ENCODE measurements at regions not wholly inside any gene's neighbourhood (a gene's known extent, or its start where the extent isn't known, plus 50 kb on each side); places are given as distances from the start of the nearest gene placed in this dataset.

DNA sequence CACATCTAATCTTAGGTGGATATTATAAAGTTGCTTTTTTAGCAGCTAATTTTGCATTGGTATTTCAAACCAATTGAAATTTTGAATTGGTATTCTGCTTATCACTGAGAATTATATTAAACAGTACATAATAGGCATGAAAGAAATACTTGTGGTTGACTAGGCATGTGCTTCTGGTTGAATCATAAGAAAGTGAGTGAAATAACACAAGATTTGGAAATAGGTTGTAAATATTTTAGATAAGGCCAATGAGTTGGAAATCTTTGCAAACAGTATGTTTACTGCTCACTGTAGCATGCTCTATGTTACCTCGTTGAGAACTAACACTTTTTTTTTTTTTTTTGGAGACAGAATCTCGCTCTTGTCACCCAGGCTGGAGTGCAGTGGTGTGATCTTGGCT lies 66.8 kb upstream of the RFC3 start:
- peak; percentile 21 for DNase-seq (ENCODE audit: low read depth)

DNA sequence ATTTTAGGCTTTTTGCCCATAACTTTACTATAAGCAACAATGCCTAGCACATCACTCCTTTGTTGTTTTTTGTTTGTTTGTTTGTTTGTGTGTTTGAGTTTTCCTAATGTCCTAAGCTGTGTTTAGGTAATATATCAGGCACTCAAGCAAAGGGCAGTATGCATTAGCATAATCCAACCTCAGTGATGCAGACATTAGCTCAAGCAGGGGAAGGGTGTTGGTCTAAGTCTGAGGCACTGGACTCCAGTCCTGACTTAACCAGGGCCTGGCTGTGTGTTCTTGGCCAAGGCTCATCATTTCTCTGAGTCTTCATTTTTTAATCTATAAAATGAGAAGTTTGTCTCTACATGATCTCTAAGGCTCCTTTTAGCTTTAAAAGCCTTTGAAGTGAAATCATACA lies 65.9 kb upstream of the RFC3 start:
- no peak for DNase-seq (ENCODE audit: low read depth)

DNA sequence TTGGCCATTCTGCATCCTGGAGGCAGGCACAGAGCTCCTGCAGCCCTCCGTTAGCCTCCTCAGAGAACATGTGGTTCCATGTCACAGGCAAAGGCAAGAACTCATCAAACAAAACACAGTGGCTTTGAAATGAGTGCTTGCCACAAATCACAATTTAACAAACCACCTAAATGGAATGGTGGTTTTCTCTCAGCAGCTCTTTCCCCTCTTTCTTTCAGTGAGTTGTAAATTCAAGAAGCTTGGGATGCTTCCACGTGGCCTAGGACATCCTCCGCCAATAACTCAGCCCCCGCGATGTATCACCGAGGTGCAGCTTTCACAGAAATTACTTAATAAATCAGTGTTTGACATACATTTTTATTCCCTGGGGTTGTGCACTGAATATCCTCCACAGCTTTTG lies 65.4 kb upstream of the RFC3 start:
- no peak for DNase-seq (ENCODE audit: low read depth)

DNA sequence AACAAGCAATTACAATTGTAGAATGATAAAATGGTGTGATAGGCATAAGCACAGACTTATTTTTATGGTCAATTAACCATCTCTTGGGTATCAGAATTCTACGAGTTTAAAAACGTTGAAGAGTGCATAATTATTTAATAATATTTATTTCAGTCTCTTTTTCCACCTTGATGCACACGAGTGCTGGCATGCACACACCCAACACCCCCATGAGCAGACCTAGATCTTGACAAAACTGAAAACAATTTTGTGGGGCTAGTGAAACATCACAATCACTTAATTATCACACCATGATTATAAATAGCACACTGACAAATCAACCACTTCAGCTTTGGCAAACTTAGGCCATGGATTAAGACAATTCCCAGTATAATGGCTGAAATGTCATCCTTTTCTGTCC lies 61.0 kb upstream of the RFC3 start:
- no peak for DNase-seq (ENCODE audit: low read depth)

DNA sequence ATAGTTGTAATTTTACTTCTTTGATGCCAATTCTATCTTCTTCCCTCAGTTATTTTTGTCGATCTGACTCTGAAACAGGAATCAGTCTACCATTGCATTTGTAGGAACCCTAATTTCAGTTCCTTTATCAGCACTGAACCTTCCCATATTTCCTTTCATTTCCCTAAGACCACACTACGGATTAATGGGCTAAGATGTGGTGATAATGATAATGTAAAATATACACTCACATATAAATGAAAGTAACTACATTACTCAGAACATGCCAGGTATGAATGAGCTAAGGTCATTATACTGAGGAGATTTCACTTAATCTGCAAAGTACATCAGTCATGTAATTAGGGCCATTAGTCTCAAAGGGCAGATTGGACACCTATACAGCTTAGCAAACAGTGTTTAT lies 60.2 kb upstream of the RFC3 start:
- DNase-seq (ENCODE audit: low read depth) = no peak

DNA sequence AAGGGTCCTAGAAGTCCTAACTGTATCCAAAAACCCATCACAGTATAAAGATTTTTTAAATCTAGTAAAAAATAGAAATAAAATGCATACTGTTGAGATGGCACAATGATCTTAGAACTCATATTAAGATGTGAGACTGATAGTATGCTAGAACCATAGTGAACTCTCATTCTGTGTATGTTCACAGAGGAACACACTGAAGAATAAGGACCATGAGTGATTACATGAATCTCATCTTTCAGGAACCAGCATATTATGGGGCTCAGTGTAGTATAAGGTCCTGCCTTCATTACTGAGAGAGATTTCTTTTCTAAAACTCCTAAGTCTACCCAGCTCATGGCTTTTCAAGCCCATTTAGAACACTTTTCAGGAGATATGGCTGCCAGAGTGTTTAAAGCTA lies 59.8 kb upstream of the RFC3 start:
- DNase-seq (ENCODE audit: low read depth) = no peak

DNA sequence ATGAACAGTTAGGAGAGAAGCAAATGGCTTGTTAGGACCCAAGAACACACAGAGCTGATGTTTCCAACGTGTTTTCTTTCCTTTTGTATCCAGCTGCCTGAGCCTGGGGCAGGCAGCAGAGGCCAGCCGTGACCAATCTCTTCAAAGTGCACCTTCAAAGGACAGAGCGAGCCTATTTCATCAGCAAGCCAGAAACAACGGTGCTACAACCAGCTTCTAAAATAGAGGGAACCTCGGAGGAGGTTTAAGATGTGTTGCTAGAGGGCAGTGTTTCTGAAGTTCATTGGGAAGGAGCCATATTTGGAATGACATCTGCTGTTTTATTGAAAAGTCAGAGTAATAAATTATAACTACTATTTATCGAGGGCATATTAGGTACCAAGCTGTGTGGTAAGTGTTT lies 56.2 kb upstream of the RFC3 start:
- DNase-seq (ENCODE audit: low read depth) = no peak

DNA sequence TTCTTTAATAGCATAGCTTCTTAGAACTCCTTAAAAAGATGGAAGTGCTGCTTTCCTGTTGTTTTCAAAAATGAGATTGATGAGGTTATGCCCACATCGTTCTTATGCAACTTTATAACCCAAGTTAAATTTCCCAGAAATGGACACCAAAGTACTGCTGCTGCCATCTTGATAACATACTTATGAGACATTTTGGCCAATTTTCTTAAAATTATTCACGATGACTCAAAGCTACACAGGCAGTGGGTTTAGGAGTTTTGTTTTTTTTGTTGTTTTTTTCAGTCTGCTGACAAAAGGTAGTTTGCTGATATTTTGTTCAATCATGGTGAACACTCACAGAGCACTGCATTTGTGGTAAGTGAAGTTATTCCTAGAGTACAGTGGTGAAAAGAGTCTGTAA lies 54.9 kb upstream of the RFC3 start:
- DNase-seq (ENCODE audit: low read depth) = no peak

DNA sequence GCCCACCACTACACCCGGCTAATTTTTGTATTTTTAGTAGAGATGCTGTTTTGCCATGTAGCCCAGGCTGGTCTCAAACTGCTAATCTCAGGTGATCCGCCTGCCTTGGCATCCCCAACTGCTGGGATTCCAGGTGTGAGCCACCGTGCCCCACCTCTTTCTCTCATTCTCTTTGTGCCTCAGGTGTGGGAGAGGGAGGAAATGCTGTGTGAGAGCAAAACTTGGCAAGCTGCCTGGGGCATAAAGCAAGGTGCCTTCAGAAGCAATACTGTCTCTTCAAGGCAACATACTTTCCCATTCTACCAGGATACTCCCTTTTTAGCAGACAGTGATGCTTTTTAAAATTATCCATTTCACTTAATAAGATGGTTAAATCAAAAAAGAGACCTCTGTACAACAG lies 53.2 kb upstream of the RFC3 start:
- no peak for DNase-seq (ENCODE audit: low read depth)

DNA sequence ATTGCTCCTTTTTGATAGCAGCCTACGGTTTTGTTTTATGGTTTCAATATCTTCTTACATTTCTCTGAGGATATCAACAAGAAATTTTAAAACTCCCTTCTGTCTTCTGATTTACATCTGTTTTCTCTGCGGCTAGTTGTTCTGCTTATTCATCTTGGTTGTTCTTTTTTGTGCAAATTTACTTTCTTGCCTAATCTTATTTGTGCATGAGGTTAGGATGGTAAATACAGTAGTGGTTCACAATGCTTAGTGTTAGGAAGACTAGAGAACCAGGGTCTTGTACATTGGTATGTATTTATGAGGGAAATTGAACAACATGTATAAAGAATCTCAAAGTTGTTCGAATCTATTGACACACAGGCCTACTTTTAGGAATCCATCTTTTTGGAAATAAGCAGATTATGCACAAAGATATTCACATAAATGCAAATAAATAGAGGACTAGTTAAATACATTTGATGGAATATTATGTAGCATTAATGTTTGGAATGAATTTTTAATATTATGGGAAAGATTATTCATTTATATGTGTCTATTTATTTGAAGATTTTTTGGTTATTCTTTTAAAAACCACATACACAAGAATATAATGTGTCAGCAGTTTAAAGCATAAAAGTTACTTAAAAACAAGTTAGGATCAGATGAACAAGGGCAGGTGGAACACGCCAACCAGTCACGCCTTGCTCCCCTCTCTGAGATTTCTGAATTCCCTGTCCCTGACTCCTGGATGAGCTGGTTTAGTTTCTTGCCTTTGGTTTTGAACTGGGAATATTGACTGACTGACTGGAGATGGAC lies 51.4 kb upstream of the RFC3 start:
- DNase-seq (ENCODE audit: low read depth) = no peak

DNA sequence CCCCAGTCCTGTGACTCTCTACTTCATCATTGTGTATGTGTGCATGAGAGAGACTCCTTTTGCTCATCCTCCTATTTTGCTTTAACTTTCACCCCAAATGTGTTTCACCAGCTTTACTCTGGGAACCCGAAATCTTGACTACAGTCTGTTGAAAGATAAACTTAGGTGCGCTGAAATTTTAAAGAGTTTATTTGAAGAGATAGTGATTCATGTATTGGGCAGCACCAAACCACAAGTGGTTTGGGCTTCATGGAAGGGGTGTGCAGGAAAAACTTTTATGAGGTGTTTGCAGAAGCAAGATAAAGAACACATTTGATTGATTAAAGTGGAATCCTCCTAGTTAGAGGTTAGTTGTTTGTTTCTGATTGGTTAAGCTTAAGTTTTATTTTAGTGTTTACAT lies 50.8 kb upstream of the RFC3 start:
- DNase-seq (ENCODE audit: low read depth) = no peak
